Neutrophil (primary cell): ENCODE measurements at regions not wholly inside any gene's neighbourhood (a gene's known extent, or its start where the extent isn't known, plus 50 kb on each side); places are given as distances from the start of the nearest gene placed in this dataset.
"Not testable (repeated sequence)": the region's sequence is repeated elsewhere in the genome, so short reads cannot be mapped to it uniquely, and the experiment has no call there.

Source experiments
- H3K27ac ChIP-seq: fragments of 200-600 bp; sonication (generic); 2 replicates; pipeline ENCODE4 v1.5.1; 2016; ENCODE audit warnings: mild to moderate bottlenecking, moderate library complexity
- H3K27me3 ChIP-seq: fragments of 200-600 bp; sonication (generic); 2 replicates; pipeline ENCODE4 v1.6.0; 2016; ENCODE audit warnings: mild to moderate bottlenecking
- H3K36me3 ChIP-seq: fragments of 200-600 bp; sonication (generic); 2 replicates; pipeline ENCODE4 v1.5.1; 2017
- H3K4me1 ChIP-seq, 2 experiments: fragments of 200-600 bp in 1 of 2; sonication (generic) in 1 of 2; 1 replicate in 1 of 2; 2 replicates in 1 of 2; pipeline versions ENCODE4 v1.5.1 to v1.6.1; 2013 to 2016; ENCODE audit warnings: low read depth in 1 of 2, low read length in 1 of 2, mild to moderate bottlenecking in 1 of 2, moderate library complexity in 1 of 2; ENCODE audit not compliant: control insufficient read depth in 1 of 2, insufficient read depth in 1 of 2
- H3K4me3 ChIP-seq, 2 experiments: fragments of 200-600 bp in 1 of 2; sonication (generic) in 1 of 2; 1 replicate in 1 of 2; 2 replicates in 1 of 2; pipeline ENCODE4 v1.5.1; 2013 to 2016; ENCODE audit warnings: low read depth in 1 of 2, low read length in 1 of 2, mild to moderate bottlenecking in 1 of 2, moderate library complexity in 1 of 2
- H3K9me3 ChIP-seq: fragments of 200-600 bp; sonication (generic); 2 replicates; pipeline ENCODE4 v1.5.1; 2016
- CTCF ChIP-seq: fragments of 200-600 bp; sonication (generic); IDR thresholded peaks from 2 replicates; pipeline ENCODE4 v1.5.1; 2016; ENCODE audit warnings: antibody characterized with exemption

- Histone ChIP-seq H3K36me3 (no peaks in the 10 kb centered on the region), H3K9me3 (no peaks in the 10 kb centered on the region), H3K27ac (no peak overlapping the region), H3K4me3 (no peak overlapping the region), H3K27me3 (no peaks in the 10 kb centered on the region), H3K4me1 (no peaks in the 10 kb centered on the region)
- no peak for TF ChIP-seq CTCF
Observed at GRCh38 chr12:90801776-90802175, 153.2 kb downstream of the CCER1 start.

GRCh38 chr12:90794212-90794611 is 160.8 kb downstream of the CCER1 start:
- Histone ChIP-seq H3K27me3 (no peaks in the 10 kb centered on the region), H3K9me3 (no peaks in the 10 kb centered on the region), H3K4me1 (no peaks in the 10 kb centered on the region), H3K27ac (no peak overlapping the region), H3K36me3 (no peaks in the 10 kb centered on the region), H3K4me3 (no peak overlapping the region)
- TF ChIP-seq CTCF, result no peak

- not testable (repeated sequence) for H3K27me3 ChIP-seq, H3K4me3 ChIP-seq, H3K27ac ChIP-seq, H3K9me3 ChIP-seq, H3K4me1 ChIP-seq, H3K36me3 ChIP-seq
Observed at GRCh38 chr12:90792718-90793117, 162.3 kb downstream of the CCER1 start.

- H3K4me1 ChIP-seq, result no peaks in the 10 kb centered on the region
- TF ChIP-seq CTCF, result no peak
- no peaks in the 10 kb centered on the region for H3K9me3 ChIP-seq
- H3K27me3 ChIP-seq, result no peaks in the 10 kb centered on the region
- H3K4me3 ChIP-seq, result no peak overlapping the region
- H3K36me3 ChIP-seq, result no peaks in the 10 kb centered on the region
- no peak overlapping the region for H3K27ac ChIP-seq
Observed at GRCh38 chr12:90791445-90791844, 163.5 kb downstream of the CCER1 start.

- no peak for TF ChIP-seq CTCF
- Histone ChIP-seq H3K36me3 (no peaks in the 10 kb centered on the region), H3K4me1 (no peaks in the 10 kb centered on the region)
Observed at GRCh38 chr12:90790747-90791146, 164.2 kb downstream of the CCER1 start.

GRCh38 chr12:90773491-90773890 is 181.5 kb downstream of the CCER1 start:
- H3K36me3 ChIP-seq, result no peaks in the 10 kb centered on the region
- H3K27me3 ChIP-seq, result no peaks in the 10 kb centered on the region
- no peak for TF ChIP-seq CTCF
- H3K4me1 ChIP-seq, result no peaks in the 10 kb centered on the region
- H3K9me3 ChIP-seq, result no peaks in the 10 kb centered on the region
- H3K27ac ChIP-seq, result no peak overlapping the region
- H3K4me3 ChIP-seq, result no peak overlapping the region

More at GRCh38 chr12:90790747-90791146, 164.2 kb downstream of the CCER1 start:
- no peaks in the 10 kb centered on the region for H3K9me3 ChIP-seq
- no peaks in the 10 kb centered on the region for H3K27me3 ChIP-seq
- no peak overlapping the region for H3K27ac ChIP-seq
- no peak overlapping the region for H3K4me3 ChIP-seq
